ENCODE measurements at regions not wholly inside any gene's neighbourhood (a gene's known extent, or its start where the extent isn't known, plus 50 kb on each side); places are given as distances from the start of the nearest gene placed in this dataset.

DNA sequence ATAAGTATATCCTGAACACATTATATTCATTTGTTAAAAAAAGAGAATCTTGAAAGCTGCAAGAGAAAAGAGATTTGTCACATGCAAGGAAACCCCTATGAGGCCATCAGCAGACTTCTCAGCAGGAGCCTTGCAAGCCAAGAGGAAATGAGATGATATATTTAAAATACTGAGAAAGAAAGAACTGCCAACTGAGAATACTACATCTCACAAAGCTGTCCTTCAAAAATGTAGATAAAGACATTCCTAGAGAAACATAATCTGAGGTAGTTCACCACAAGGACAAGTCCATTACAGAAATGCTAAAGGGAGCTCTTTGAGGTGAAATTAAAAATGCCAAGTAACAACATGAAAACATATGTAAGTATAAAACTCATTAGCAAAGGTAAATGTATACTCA is 224.4 kb upstream of the MBL2 start:
- Histone ChIP-seq H3K27ac (ENCODE audit: low read depth in 1 of 2, low read length in 2 of 2) (no peak overlapping the region), H3K27me3 (ENCODE audit: control insufficient read depth in 1 of 2, insufficient read depth in 2 of 2, low read length in 2 of 2) (no peaks in the 10 kb centered on the region), H3K9me3 (ENCODE audit: control insufficient read depth in 1 of 2, insufficient read depth in 1 of 2, low read length in 2 of 2) (no peaks in the 10 kb centered on the region), H3K4me1 (ENCODE audit: insufficient read depth, low read length) (no peaks in the 10 kb centered on the region), H3K36me3 (ENCODE audit: insufficient read depth, low read length) (no peaks in the 10 kb centered on the region), H3K4me3 (ENCODE audit: low read length) (no peak overlapping the region)
- TF ChIP-seq, protein P1, sequence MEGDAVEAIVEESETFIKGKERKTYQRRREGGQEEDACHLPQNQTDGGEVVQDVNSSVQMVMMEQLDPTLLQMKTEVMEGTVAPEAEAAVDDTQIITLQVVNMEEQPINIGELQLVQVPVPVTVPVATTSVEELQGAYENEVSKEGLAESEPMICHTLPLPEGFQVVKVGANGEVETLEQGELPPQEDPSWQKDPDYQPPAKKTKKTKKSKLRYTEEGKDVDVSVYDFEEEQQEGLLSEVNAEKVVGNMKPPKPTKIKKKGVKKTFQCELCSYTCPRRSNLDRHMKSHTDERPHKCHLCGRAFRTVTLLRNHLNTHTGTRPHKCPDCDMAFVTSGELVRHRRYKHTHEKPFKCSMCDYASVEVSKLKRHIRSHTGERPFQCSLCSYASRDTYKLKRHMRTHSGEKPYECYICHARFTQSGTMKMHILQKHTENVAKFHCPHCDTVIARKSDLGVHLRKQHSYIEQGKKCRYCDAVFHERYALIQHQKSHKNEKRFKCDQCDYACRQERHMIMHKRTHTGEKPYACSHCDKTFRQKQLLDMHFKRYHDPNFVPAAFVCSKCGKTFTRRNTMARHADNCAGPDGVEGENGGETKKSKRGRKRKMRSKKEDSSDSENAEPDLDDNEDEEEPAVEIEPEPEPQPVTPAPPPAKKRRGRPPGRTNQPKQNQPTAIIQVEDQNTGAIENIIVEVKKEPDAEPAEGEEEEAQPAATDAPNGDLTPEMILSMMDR (IDR thresholded peaks at IDR 0.05), result no peak
- Mint-ChIP-seq H3K27me3 (no peaks in the 10 kb centered on the region), H3K36me3 (ENCODE audit: low read depth) (no peaks in the 10 kb centered on the region), H3K4me1 (ENCODE audit: low read depth) (no peaks in the 10 kb centered on the region), H3K27ac (no peak overlapping the region), H3K9me3 (peaks cover 3% of the 10 kb centered on the region), H3K4me3 (no peak overlapping the region)
- intact Hi-C loops (cut with DNase I, micrococcal nuclease), result no loop called here
- ChIA-PET POLR2A (no interaction called here), CTCF (no interaction called here)
- no peak for ATAC-seq (ENCODE audit: poor library complexity)
- DNase-seq, result no peak

DNA sequence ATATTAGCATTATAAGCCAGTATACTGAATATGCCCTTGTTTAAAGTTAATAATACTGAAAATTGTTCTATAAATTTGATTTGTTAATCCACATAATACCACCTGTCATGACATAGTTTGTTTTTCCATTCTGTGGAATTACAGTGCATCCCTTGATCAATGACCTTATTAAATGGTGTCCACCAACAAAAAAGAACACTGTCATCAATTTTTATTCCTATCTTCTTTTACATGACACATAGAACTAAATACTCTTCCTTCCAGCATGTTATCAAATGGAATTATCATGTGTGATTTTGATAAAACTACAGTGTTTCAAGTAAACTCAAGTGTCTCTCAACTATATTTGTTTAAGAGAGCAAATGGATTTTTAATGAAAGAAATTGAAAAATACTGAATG is 221.8 kb upstream of the MBL2 start:
- no peak overlapping the region for H3K27ac Mint-ChIP-seq
- no peaks in the 10 kb centered on the region for H3K27me3 Mint-ChIP-seq
- Histone ChIP-seq H3K36me3 (ENCODE audit: insufficient read depth, low read length) (no peaks in the 10 kb centered on the region), H3K9me3 (ENCODE audit: control insufficient read depth in 1 of 2, insufficient read depth in 1 of 2, low read length in 2 of 2) (no peaks in the 10 kb centered on the region), H3K4me1 (ENCODE audit: insufficient read depth, low read length) (no peaks in the 10 kb centered on the region), H3K27ac (ENCODE audit: low read depth in 1 of 2, low read length in 2 of 2) (no peak overlapping the region), H3K27me3 (ENCODE audit: control insufficient read depth in 1 of 2, insufficient read depth in 2 of 2, low read length in 2 of 2) (no peaks in the 10 kb centered on the region), H3K4me3 (ENCODE audit: low read length) (no peak overlapping the region)
- ChIA-PET CTCF (interaction anchor here (1.6 kb wide), 1 partner anchor 13 kb away, joined by 3 read pairs; no protein-coding TSS in a partner anchor), POLR2A (no interaction called here)
- H3K36me3 Mint-ChIP-seq (ENCODE audit: low read depth), result no peaks in the 10 kb centered on the region
- DNase-seq, result no peak
- no peak for ATAC-seq (ENCODE audit: poor library complexity)
- peaks cover 3% of the 10 kb centered on the region for H3K9me3 Mint-ChIP-seq
- TF ChIP-seq, protein P1 (IDR thresholded peaks at IDR 0.05), result no peak
- no peak overlapping the region for H3K4me3 Mint-ChIP-seq
- intact Hi-C loops (cut with DNase I, micrococcal nuclease), result no loop called here
- no peaks in the 10 kb centered on the region for H3K4me1 Mint-ChIP-seq (ENCODE audit: low read depth)

DNA sequence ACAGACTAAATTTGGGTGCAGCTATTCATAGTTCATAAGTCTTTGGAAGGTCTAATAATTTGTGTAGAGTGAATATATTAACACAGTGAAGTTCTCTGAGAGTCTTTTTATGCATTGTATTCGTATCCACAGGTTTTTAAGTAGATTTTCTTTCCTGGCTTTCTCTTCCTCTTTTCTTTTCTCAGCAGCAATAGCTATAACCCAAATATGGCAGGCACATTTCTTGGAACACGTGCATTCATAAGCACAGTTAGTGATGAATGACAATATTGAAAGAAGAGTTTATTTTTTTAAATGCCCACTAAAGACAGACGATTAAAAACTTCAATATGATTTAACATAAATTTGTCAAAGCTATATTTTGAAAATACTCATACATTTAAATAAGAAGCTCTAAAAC is 220.5 kb upstream of the MBL2 start:
- no peaks in the 10 kb centered on the region for H3K36me3 Mint-ChIP-seq (ENCODE audit: low read depth)
- CTCF ChIA-PET, result no interaction called here
- H3K27ac ChIP-seq (ENCODE audit: low read depth in 1 of 2, low read length in 2 of 2), result no peak overlapping the region
- H3K4me3 ChIP-seq (ENCODE audit: low read length), result no peak overlapping the region
- ATAC-seq (ENCODE audit: poor library complexity) (no peak), DNase-seq (no peak)
- H3K4me1 ChIP-seq (ENCODE audit: insufficient read depth, low read length), result no peaks in the 10 kb centered on the region
- POLR2A ChIA-PET, result no interaction called here
- no peaks in the 10 kb centered on the region for H3K27me3 Mint-ChIP-seq
- no peaks in the 10 kb centered on the region for H3K9me3 ChIP-seq (ENCODE audit: control insufficient read depth in 1 of 2, insufficient read depth in 1 of 2, low read length in 2 of 2)
- no peaks in the 10 kb centered on the region for H3K27me3 ChIP-seq (ENCODE audit: control insufficient read depth in 1 of 2, insufficient read depth in 2 of 2, low read length in 2 of 2)
- H3K4me1 Mint-ChIP-seq (ENCODE audit: low read depth), result no peaks in the 10 kb centered on the region
- TF ChIP-seq, protein P1 (IDR thresholded peaks at IDR 0.05), result no peak
- no peak overlapping the region for H3K4me3 Mint-ChIP-seq
- no peaks in the 10 kb centered on the region for H3K36me3 ChIP-seq (ENCODE audit: insufficient read depth, low read length)
- H3K9me3 Mint-ChIP-seq, result peaks cover 3% of the 10 kb centered on the region
- intact Hi-C loops (cut with DNase I, micrococcal nuclease), result no loop called here
- H3K27ac Mint-ChIP-seq, result no peak overlapping the region
